Cardiac muscle cell (in vitro differentiated cells and primary cell): ENCODE measurements at regions not wholly inside any gene's neighbourhood (a gene's known extent, or its start where the extent isn't known, plus 50 kb on each side); places are given as distances from the start of the nearest gene placed in this dataset.

ENCODE experiments used
- DNase-seq, 2 donors: peaks; one replicate each; pipeline versions ENCODE4 v3.0.0 to v3.0.0-alpha.2; 2010 to 2017; ENCODE audit warnings: low read depth in 1 of 2, low spot score in 1 of 2
- H3K27ac ChIP-seq: fragments of 200-600 bp; sonication (generic); 2 replicates; pipeline ENCODE4 v1.5.1; 2016
- H3K27me3 ChIP-seq: fragments of 200-600 bp; sonication (generic); 2 replicates; pipeline ENCODE4 v1.6.0; 2016; ENCODE audit warnings: control low read depth
- H3K36me3 ChIP-seq: fragments of 200-600 bp; sonication (generic); 2 replicates; pipeline ENCODE4 v1.5.1; 2016; ENCODE audit warnings: control low read depth
- H3K4me1 ChIP-seq: fragments of 200-600 bp; sonication (generic); 2 replicates; pipeline ENCODE4 v1.8.1; 2017; ENCODE audit warnings: low read depth, mild to moderate bottlenecking, mixed run types
- H3K4me3 ChIP-seq: fragments of 200-600 bp; sonication (generic); 2 replicates; pipeline ENCODE4 v1.5.1; 2016; ENCODE audit warnings: mild to moderate bottlenecking
- H3K9me3 ChIP-seq: fragments of 200-600 bp; sonication (generic); 2 replicates; pipeline ENCODE4 v1.5.1; 2017; ENCODE audit warnings: low read depth, mild to moderate bottlenecking, control low read depth
- CTCF ChIP-seq: IDR thresholded peaks from 2 replicates; pipeline ENCODE4 v1.5.1; 2012; ENCODE audit warnings: low read depth, mild to moderate bottlenecking, low read length

GRCh38 chr4:8710416-8710815 is 117.9 kb downstream of the CPZ start:
- DNase-seq: no peak
- Histone ChIP-seq H3K36me3 (no peaks in the 10 kb centered on the region), H3K9me3 (no peaks in the 10 kb centered on the region), H3K27ac (no peak overlapping the region), H3K27me3 (no peaks in the 10 kb centered on the region), H3K4me1 (no peaks in the 10 kb centered on the region), H3K4me3 (no peak overlapping the region)
- TF ChIP-seq CTCF: no peak

GRCh38 chr4:8709729-8710360 is 117.3 kb downstream of the CPZ start:
- Histone ChIP-seq H3K27me3 (no peaks in the 10 kb centered on the region), H3K27ac (no peak overlapping the region), H3K9me3 (no peaks in the 10 kb centered on the region), H3K4me3 (no peak overlapping the region), H3K36me3 (no peaks in the 10 kb centered on the region), H3K4me1 (no peaks in the 10 kb centered on the region)
- TF ChIP-seq CTCF: no peak
- DNase-seq: no peak

GRCh38 chr4:8709050-8709728 is 116.6 kb downstream of the CPZ start:
- Histone ChIP-seq H3K27me3 (no peaks in the 10 kb centered on the region), H3K9me3 (no peaks in the 10 kb centered on the region), H3K4me1 (no peaks in the 10 kb centered on the region), H3K27ac (no peak overlapping the region), H3K36me3 (no peaks in the 10 kb centered on the region), H3K4me3 (no peak overlapping the region)
- no peak for TF ChIP-seq CTCF
- DNase-seq: no peak

- no peaks in the 10 kb centered on the region for H3K27me3 ChIP-seq
- H3K4me1 ChIP-seq: no peaks in the 10 kb centered on the region
- no peaks in the 10 kb centered on the region for H3K36me3 ChIP-seq
- TF ChIP-seq CTCF: no peak
- no peak for DNase-seq
- H3K9me3 ChIP-seq: no peaks in the 10 kb centered on the region
- H3K4me3 ChIP-seq: no peak overlapping the region
- H3K27ac ChIP-seq: no peak overlapping the region
Measured at GRCh38 chr4:8708401-8709021, 115.9 kb downstream of the CPZ start.

GRCh38 chr4:8707045-8707781 is 114.6 kb downstream of the CPZ start:
- no peak overlapping the region for H3K27ac ChIP-seq
- H3K9me3 ChIP-seq: no peaks in the 10 kb centered on the region
- no peak overlapping the region for H3K4me3 ChIP-seq
- no peak for TF ChIP-seq CTCF
- H3K4me1 ChIP-seq: no peaks in the 10 kb centered on the region
- DNase-seq: no peak
- no peaks in the 10 kb centered on the region for H3K27me3 ChIP-seq
- no peaks in the 10 kb centered on the region for H3K36me3 ChIP-seq
